Nephron progenitor cell (in vitro differentiated cells): ENCODE measurements at regions not wholly inside any gene's neighbourhood (a gene's known extent, or its start where the extent isn't known, plus 50 kb on each side); places are given as distances from the start of the nearest gene placed in this dataset.

Experiments used
- DNase-seq: peaks from one replicate; pipeline ENCODE4 v3.0.0; 2021
- H3K27ac Mint-ChIP-seq: 2 replicates; pipeline ENCODE4 v1.8.0; 2021; ENCODE audit warnings: mild to moderate bottlenecking, moderate library complexity, mixed read lengths
- H3K27me3 Mint-ChIP-seq: 2 replicates; pipeline ENCODE4 v1.8.0; 2021; ENCODE audit warnings: mild to moderate bottlenecking, low read depth, mixed read lengths; ENCODE audit not compliant: poor library complexity
- H3K36me3 Mint-ChIP-seq: 2 replicates; pipeline ENCODE4 v1.8.0; 2021; ENCODE audit warnings: low read depth, mixed read lengths
- H3K4me1 Mint-ChIP-seq: 2 replicates; pipeline ENCODE4 v1.8.0; 2021; ENCODE audit warnings: mixed read lengths
- H3K4me3 Mint-ChIP-seq: 2 replicates; pipeline ENCODE4 v1.8.0; 2021; ENCODE audit warnings: mild to moderate bottlenecking, moderate library complexity, mixed read lengths
- H3K9me3 Mint-ChIP-seq: 2 replicates; pipeline ENCODE4 v1.8.0; 2021; ENCODE audit warnings: mild to moderate bottlenecking, moderate library complexity, mixed read lengths
- CTCF ChIP-seq: fragments of 200-600 bp; sonication (generic); IDR thresholded peaks from 2 replicates; pipeline ENCODE4 v1.5.0; 2021; ENCODE audit warnings: antibody characterized with exemption

GRCh38 chr2:173681881-173682650 lies 283.1 kb downstream of the SP3 start:
- Mint-ChIP-seq H3K4me1 (peaks cover 7% of the 10 kb centered on the region), H3K27me3 (peaks cover 4% of the 10 kb centered on the region), H3K36me3 (no peaks in the 10 kb centered on the region), H3K9me3 (no peaks in the 10 kb centered on the region), H3K27ac (no peak overlapping the region), H3K4me3 (no peak overlapping the region)
- DNase-seq, result no peak
- TF ChIP-seq CTCF, result no peak

GRCh38 chr2:173684896-173685459 lies 280.2 kb downstream of the SP3 start:
- H3K9me3 Mint-ChIP-seq, result no peaks in the 10 kb centered on the region
- TF ChIP-seq CTCF, result no peak
- peak overlapping the region; percentile 69 for H3K27ac Mint-ChIP-seq
- no peak overlapping the region for H3K4me3 Mint-ChIP-seq
- DNase-seq, result no peak
- peaks cover 3% of the 10 kb centered on the region for H3K27me3 Mint-ChIP-seq
- peaks cover 7% of the 10 kb centered on the region for H3K4me1 Mint-ChIP-seq
- no peaks in the 10 kb centered on the region for H3K36me3 Mint-ChIP-seq

- Mint-ChIP-seq H3K27me3 (peaks cover 3% of the 10 kb centered on the region), H3K36me3 (no peaks in the 10 kb centered on the region), H3K4me3 (no peak overlapping the region), H3K9me3 (peaks cover 2% of the 10 kb centered on the region), H3K27ac (no peak overlapping the region), H3K4me1 (peaks cover 5% of the 10 kb centered on the region)
- DNase-seq, result no peak
- TF ChIP-seq CTCF, result no peak
Measured at GRCh38 chr2:173690349-173690748, 274.8 kb downstream of the SP3 start.

GRCh38 chr2:173692068-173692467 lies 273.1 kb downstream of the SP3 start:
- DNase-seq, result no peak
- Mint-ChIP-seq H3K27ac (no peak overlapping the region), H3K4me1 (peaks cover 5% of the 10 kb centered on the region), H3K27me3 (peaks cover 3% of the 10 kb centered on the region), H3K9me3 (peaks cover 3% of the 10 kb centered on the region), H3K36me3 (no peaks in the 10 kb centered on the region), H3K4me3 (no peak overlapping the region)
- TF ChIP-seq CTCF, result no peak

- no peak for TF ChIP-seq CTCF
- Mint-ChIP-seq H3K27ac (no peak overlapping the region), H3K9me3 (peaks cover 3% of the 10 kb centered on the region), H3K27me3 (peaks cover 3% of the 10 kb centered on the region), H3K4me3 (no peak overlapping the region), H3K4me1 (peaks cover 5% of the 10 kb centered on the region), H3K36me3 (no peaks in the 10 kb centered on the region)
- no peak for DNase-seq
Measured at GRCh38 chr2:173693044-173693589, 272.1 kb downstream of the SP3 start.
